ENCODE measurements at regions not wholly inside any gene's neighbourhood (a gene's known extent, or its start where the extent isn't known, plus 50 kb on each side); places are given as distances from the start of the nearest gene placed in this dataset.
"Not testable (repeated sequence)": the region's sequence is repeated elsewhere in the genome, so short reads cannot be mapped to it uniquely, and the experiment has no call there.

- DNase-seq, result not testable (repeated sequence)
These were observed 243.2 kb downstream of the CWH43 start for GRCh38 chr4:49229243-49229642.

- not testable (repeated sequence) for DNase-seq
These were observed 243.6 kb downstream of the CWH43 start for GRCh38 chr4:49229713-49230112.

DNA sequence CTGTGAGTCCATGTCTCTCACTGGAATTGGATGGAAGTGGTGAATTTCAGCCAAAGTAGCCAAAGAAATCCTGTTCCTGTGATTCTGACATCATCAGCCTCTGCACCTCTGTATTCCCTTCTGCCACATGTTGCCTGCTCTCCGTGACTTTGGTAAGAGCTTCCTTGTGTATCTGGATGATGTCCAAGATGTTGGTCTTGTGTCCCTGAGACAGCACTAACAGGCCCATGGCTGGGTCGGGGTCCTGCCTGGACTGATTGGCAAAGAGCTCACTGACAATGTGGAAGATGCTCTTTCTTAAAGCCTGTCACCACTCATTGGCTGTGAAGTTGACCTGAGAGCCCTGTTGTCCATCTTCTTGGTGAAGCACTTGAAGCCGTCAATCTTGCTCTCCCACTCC, 247.3 kb downstream of the CWH43 start:
- DNase-seq, result not testable (repeated sequence)

DNA sequence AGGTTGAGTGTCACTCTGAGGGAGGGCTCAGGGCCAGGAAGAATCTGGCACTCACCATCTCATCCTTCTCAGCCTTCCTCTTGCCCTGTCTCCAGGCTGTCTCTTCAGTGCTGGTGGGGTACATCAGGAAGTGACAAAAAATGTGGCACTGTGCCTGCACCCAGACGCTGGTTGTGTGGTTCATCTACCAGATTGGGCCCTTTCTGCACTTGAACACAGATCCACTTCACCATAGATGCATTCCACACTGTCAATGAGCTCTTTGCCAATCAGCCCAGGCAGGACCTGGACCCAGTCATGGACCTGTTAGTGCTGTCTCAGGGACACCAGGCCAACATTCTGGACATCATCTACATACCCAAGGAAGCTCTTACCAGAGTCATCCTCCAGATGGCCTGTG, 247.7 kb downstream of the CWH43 start:
- DNase-seq, result not testable (repeated sequence)

GRCh38 chr4:49234382-49234781, 248.3 kb downstream of the CWH43 start:
- DNase-seq, result not testable (repeated sequence)

DNA sequence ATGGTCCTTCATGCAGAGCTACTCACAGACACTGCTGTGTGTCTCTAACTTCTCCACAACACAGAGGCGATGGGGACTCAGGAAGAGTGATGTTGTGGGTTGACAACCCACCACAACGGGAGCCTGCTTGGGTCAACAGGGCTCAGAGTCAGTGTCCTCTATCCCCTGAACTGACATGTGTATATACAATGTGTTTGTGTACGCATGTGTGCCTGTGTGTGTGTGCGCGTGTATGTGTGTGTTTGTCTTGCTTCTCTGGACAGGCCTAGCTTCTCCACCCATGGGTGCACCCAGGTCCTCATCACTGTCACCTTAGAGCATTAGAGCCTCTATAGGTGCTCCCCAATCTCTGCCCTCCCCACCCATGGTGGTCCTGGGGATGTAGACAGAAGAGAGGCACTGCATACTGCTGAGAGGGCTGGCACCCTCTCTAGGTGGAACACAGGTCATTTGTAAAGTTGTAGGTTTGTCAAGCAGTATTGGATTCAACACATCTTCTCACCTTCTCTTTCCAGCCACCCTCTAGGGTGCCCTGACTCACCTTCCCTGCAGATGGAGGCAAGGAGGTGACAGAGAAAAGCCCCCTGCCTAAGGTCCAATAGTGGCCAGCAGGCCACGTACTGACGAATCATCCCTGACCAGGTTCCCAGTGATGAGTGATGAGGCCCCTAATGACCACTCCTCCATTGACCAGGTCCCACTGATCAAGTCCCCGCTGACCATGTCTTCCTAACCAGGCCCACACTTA, 249.5 kb downstream of the CWH43 start:
- DNase-seq, result not testable (repeated sequence)

DNA sequence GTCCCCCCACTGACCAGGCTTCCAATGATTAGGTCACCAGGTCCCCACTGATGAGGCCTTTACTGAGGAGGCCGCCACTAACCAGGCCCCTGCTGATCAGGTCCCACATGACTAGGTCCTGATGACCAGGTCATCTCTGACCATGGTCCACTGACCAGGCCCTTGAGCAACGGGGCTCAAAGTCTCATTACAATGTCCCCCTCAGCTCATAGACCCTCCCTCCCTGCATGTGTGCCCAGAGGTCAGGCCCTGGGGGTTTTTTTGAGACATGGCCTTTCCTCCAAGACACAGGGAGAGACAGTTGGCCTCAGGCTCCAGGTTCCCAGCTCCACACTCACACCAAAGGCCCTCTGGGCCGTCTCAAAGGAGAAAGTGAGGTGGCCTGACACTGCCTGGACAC, 250.4 kb downstream of the CWH43 start:
- DNase-seq, result not testable (repeated sequence)

GRCh38 chr4:49241295-49241694, 255.2 kb downstream of the CWH43 start:
- not testable (repeated sequence) for DNase-seq

GRCh38 chr4:49262786-49263185, 276.7 kb downstream of the CWH43 start:
- DNase-seq, result not testable (repeated sequence)

- not testable (repeated sequence) for DNase-seq
These were observed 284.4 kb downstream of the CWH43 start for GRCh38 chr4:49270435-49270834.

- DNase-seq, result not testable (repeated sequence)
These were observed 284.8 kb downstream of the CWH43 start for GRCh38 chr4:49270912-49271311.

GRCh38 chr4:49285905-49286304, 299.8 kb downstream of the CWH43 start:
- not testable (repeated sequence) for DNase-seq

DNA sequence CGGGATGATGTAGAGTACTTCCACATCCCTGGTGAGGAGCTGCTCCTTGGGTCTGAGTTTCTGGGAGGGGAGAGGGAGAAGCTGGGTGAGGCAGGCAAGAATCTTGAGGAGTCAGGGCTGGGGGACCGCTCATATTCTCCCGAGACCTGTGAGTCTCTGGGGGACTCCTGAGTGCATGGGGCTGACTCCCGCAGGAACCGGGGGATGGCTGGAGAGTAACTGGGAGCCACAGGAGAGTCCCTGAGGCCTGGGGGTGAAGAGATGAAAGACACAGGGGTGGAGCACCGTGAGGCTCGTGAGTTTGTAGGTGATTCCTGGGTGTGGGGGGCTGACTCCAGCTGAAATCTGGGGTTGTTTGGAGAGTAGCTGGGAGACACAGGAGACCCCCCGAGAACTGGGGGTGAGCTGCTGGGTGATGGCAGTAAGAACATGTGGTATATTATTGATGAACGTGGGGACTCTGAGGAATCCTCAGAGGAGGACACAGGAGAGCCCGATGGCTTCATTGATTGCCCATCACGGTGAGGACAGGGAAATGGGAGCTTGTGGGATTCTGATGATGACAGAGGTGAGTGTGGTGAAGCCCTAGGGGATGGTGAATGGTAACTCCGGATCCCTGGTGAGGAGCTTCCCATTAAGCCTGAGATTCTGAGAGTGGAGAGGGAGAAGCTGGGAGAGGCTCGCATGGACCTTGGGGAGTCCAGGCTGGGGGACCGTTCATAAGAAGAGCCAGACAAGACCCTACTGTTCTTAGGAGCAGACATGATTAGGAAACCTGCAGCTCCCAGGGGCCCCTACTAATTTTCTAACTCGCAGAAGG, 301.1 kb downstream of the CWH43 start:
- not testable (repeated sequence) for DNase-seq

DNA sequence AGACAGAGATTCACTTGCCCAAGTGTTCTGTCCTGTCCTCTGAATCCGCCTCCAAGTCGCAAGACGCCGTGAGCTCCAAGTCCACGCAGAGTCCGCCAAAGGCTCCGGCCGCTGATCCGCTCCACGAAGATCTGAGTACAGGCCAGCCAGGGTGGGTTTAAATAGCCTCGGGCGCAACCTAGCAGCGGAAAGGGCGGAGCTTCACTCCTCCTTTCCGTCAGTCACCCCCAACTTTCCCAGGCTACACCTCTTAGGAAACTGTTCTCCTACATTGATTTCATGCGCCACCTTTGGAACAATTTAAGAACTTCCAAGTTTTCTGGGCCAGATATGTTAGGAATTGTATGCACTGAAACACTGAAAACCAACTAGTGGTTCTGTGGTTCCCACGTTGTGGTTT, 301.8 kb downstream of the CWH43 start:
- not testable (repeated sequence) for DNase-seq

GRCh38 chr4:49288796-49289195, 302.7 kb downstream of the CWH43 start:
- DNase-seq, result not testable (repeated sequence)

- not testable (repeated sequence) for DNase-seq
These were observed 328.7 kb downstream of the CWH43 start for GRCh38 chr4:49314815-49315214.

- not testable (repeated sequence) for DNase-seq
These were observed 334.8 kb downstream of the CWH43 start for GRCh38 chr4:49320725-49321410.

- not testable (repeated sequence) for DNase-seq
These were observed 335.6 kb downstream of the CWH43 start for GRCh38 chr4:49321511-49322300.

DNA sequence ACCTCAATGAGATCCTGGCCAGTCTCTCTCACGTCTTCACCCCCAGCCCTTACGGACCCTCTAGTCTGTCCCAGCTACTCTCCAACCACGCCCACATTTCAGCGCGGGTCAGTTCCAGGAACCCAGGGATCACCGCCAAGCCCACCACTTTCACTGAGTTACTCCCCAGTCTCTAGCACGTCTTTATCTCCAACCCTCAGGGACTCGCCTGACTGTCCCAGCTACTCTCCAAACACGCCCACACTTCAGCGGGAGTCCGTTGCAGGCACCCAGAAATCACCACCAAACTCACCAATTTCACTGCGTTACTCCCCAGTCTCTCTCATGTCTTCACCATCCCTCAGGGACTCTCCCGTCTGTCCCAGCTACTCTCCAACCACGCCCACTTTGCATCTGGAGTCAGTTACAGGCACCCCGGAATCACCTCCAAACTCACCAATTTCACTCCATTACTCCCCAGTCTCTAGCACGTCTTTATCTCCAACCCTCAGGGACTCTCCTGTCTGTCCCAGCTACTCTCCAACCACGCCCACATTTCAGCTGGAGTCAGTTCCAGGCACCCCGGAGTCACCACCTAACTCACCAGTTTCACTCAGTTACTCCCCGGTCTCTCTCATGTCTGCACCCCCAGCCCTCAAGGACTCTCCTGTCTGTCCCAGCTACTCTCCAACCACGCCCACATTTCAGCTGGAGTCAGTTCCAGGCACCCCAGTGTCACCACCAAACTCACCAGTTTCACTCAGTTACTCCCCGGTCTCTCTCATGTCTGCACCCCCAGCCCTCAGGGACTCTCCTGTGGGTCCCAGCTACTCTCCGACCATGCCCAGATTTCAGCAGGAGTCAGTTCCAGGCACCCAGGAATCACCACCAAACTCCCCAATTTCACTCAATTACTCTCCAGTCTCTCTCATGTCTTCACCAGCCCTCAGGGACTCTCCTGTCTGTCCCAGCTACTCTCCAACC, 336.8 kb downstream of the CWH43 start:
- DNase-seq, result not testable (repeated sequence)

- not testable (repeated sequence) for DNase-seq
These were observed 337.5 kb downstream of the CWH43 start for GRCh38 chr4:49323573-49323940.

All from activated CD4-positive, alpha-beta T cell treated with anti-CD3 and anti-CD28 coated beads, Interleukin-2, Interleukin-6, amounts not matched to agents 100 ng/mL and 50 ng/mL, durations not matched to agents 16 hours and 8 hours (primary cell).